Type B pancreatic cell (in vitro differentiated cells): ENCODE measurements at regions not wholly inside any gene's neighbourhood (a gene's known extent, or its start where the extent isn't known, plus 50 kb on each side); places are given as distances from the start of the nearest gene placed in this dataset.

Experiments
- DNase-seq: peaks from one replicate; pipeline ENCODE4 v3.0.0; 2021; ENCODE audit warnings: mixed read lengths; ENCODE audit not compliant: unreplicated experiment; ENCODE audit errors: extremely low spot score
- H3K27ac Mint-ChIP-seq: 2 replicates; pipeline ENCODE4 v1.8.0; 2021; ENCODE audit warnings: mild to moderate bottlenecking, mixed read lengths
- H3K27me3 Mint-ChIP-seq: 2 replicates; pipeline ENCODE4 v1.8.0; 2021; ENCODE audit warnings: mixed read lengths
- H3K36me3 Mint-ChIP-seq: 2 replicates; pipeline ENCODE4 v1.8.0; 2021; ENCODE audit warnings: mixed read lengths
- H3K4me1 Mint-ChIP-seq: one replicate; pipeline ENCODE4 v1.8.0; 2021; ENCODE audit warnings: mixed read lengths; ENCODE audit not compliant: unreplicated experiment
- H3K4me3 Mint-ChIP-seq: 2 replicates; pipeline ENCODE4 v1.8.0; 2021; ENCODE audit warnings: mild to moderate bottlenecking, mixed read lengths
- H3K9me3 Mint-ChIP-seq: 2 replicates; pipeline ENCODE4 v1.8.0; 2021; ENCODE audit warnings: mixed read lengths
- TF ChIP-seq, protein P1 (sequence below): fragments of 200-600 bp; sonication (generic); conservative IDR thresholded peaks from 2 replicates; pipeline ENCODE4 v1.5.0; 2021; ENCODE audit warnings: antibody characterized with exemption, mild to moderate bottlenecking

DNA sequence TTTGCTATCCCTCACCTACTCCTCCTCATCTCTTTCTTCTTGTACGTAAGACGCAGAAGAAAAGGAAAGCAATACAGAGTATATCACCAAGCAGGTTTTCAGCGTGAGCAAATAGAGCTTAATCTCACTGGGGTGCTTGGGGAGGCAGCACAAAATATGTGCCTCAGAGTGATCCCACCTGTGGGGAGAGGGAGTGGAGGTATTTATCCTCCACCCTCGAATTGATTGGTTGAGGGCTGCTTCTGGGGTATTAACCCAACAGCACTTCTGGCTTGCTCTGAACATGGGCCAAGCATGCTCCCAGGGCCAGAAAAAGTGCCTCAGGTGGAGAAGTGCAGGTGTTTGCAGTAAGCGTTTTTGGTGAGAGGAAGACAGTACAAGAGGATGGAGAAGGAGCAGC, 78.5 kb upstream of the EYA2 start:
- TF ChIP-seq, protein P1, sequence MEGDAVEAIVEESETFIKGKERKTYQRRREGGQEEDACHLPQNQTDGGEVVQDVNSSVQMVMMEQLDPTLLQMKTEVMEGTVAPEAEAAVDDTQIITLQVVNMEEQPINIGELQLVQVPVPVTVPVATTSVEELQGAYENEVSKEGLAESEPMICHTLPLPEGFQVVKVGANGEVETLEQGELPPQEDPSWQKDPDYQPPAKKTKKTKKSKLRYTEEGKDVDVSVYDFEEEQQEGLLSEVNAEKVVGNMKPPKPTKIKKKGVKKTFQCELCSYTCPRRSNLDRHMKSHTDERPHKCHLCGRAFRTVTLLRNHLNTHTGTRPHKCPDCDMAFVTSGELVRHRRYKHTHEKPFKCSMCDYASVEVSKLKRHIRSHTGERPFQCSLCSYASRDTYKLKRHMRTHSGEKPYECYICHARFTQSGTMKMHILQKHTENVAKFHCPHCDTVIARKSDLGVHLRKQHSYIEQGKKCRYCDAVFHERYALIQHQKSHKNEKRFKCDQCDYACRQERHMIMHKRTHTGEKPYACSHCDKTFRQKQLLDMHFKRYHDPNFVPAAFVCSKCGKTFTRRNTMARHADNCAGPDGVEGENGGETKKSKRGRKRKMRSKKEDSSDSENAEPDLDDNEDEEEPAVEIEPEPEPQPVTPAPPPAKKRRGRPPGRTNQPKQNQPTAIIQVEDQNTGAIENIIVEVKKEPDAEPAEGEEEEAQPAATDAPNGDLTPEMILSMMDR = no peak
- DNase-seq = no peak
- Mint-ChIP-seq H3K4me3 (no peak overlapping the region), H3K27ac (no peak overlapping the region), H3K4me1 (peaks cover 8% of the 10 kb centered on the region), H3K27me3 (peaks cover 3% of the 10 kb centered on the region), H3K9me3 (no peaks in the 10 kb centered on the region), H3K36me3 (no peaks in the 10 kb centered on the region)

DNA sequence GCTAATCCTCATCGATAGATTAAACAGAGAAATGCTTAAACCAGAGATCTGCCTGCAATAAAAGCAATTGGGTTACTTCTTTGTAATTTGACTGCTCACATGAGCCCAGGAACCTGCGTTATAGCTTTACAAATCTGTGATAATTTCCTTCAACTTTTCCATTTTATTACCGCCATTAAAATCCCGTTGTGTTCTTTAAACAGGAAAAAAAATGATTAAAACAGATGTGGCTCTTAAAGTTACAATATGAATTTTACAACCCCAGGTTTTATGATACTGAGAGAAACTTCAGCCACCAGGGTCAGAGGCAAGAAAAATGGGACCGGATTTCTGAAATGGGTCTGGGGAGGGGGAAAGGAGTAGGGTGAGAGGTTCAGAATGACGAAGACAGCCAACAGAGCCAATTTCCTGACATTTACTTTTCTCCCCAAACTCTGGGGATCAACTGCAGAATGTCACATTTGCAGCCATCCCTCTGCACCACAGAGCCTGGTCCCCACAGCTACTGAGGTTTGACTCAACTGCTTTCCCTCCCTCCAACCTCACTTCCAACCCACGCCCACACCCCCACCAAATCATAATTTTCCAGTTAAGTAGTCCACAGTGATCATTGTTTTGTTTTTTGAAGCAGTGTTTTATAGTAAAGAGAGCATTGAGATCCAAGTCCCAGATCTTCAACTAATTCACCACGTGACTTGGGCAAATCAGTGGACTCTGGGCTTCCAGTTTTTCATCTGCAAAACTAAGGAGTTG, 77.6 kb upstream of the EYA2 start:
- Mint-ChIP-seq H3K36me3 (no peaks in the 10 kb centered on the region), H3K4me1 (peaks cover 8% of the 10 kb centered on the region), H3K4me3 (no peak overlapping the region), H3K9me3 (no peaks in the 10 kb centered on the region), H3K27me3 (peaks cover 3% of the 10 kb centered on the region), H3K27ac (no peak overlapping the region)
- TF ChIP-seq, protein P1 = no peak
- DNase-seq = no peak

GRCh38 chr20:46820682-46821081, 74.0 kb upstream of the EYA2 start:
- H3K27ac Mint-ChIP-seq = no peak overlapping the region
- no peak for DNase-seq
- H3K4me1 Mint-ChIP-seq = no peaks in the 10 kb centered on the region
- peaks cover 3% of the 10 kb centered on the region for H3K27me3 Mint-ChIP-seq
- H3K9me3 Mint-ChIP-seq = peaks cover 5% of the 10 kb centered on the region
- H3K36me3 Mint-ChIP-seq = no peaks in the 10 kb centered on the region
- H3K4me3 Mint-ChIP-seq = no peak overlapping the region
- TF ChIP-seq, protein P1 = no peak

GRCh38 chr20:46823271-46823751, 71.3 kb upstream of the EYA2 start:
- DNase-seq = no peak
- H3K4me3 Mint-ChIP-seq = no peak overlapping the region
- peaks cover 6% of the 10 kb centered on the region for H3K27me3 Mint-ChIP-seq
- H3K4me1 Mint-ChIP-seq = peaks cover 5% of the 10 kb centered on the region
- peaks cover 5% of the 10 kb centered on the region for H3K9me3 Mint-ChIP-seq
- H3K36me3 Mint-ChIP-seq = no peaks in the 10 kb centered on the region
- TF ChIP-seq, protein P1 = no peak
- H3K27ac Mint-ChIP-seq = no peak overlapping the region

- TF ChIP-seq, protein P1 = no peak
- Mint-ChIP-seq H3K9me3 (peaks cover 5% of the 10 kb centered on the region), H3K4me1 (peaks cover 7% of the 10 kb centered on the region), H3K36me3 (no peaks in the 10 kb centered on the region), H3K27ac (no peak overlapping the region), H3K4me3 (no peak overlapping the region), H3K27me3 (peaks cover 6% of the 10 kb centered on the region)
- DNase-seq = no peak
Measured at GRCh38 chr20:46823753-46824152, 70.9 kb upstream of the EYA2 start.
